ENCODE measurements at regions not wholly inside any gene's neighbourhood (a gene's known extent, or its start where the extent isn't known, plus 50 kb on each side); places are given as distances from the start of the nearest gene placed in this dataset.

DNA sequence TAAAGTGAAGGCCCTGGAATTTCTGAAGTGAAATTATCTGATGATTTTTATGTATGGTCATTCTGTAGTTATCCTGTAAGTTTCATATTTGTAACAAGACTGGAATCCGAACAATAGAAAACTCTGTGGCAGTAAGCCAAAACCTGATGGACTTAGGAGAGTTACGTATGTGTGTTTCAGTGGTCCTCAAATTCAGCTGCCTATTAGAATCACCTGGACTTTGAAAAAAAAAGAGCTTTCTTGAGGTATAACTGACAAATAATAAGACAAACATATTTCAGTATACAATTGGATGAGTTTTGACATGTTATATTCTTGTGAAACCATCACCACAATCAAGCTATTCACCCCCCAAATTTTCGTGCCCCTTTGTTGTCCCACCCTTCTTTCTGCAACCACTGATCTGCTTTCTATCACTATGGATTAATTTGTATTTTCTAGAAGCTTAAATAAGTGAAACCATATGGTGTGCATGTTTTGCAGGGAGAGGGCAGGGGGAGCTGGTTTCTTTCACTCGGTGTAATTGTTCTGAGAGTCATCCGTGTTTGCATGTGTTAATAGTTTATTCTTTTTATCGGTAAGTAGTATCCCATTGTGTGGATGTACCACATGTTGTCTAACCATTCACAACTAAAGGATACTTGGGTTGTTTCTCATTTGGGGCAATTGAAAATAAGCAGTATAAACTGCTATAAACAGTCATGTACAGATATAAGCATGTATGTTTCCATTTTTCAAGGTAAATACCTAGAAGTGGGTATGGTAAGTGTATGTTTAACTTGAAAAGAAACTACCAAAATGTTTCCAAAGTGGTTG lies 50.2 kb upstream of the EML4 start:
- H2AFZ ChIP-seq: no peak overlapping the region
- no peaks in the 10 kb centered on the region for H3K79me2 ChIP-seq
- 65% methylated on average over 6 of the region's 6 CpGs for WGBS (ENCODE audit: low lambda C conversion rate, missing lambda C conversion rate)
- TF ChIP-seq EZH2phosphoT487 (IDR thresholded peaks at IDR 0.05; ENCODE audit: low read depth, severe bottlenecking, unreplicated experiment) (no peak), EZH2 (IDR thresholded peaks at IDR 0.05; ENCODE audit: borderline replicate concordance) (no peak)
- TF ChIP-seq, protein P1, sequence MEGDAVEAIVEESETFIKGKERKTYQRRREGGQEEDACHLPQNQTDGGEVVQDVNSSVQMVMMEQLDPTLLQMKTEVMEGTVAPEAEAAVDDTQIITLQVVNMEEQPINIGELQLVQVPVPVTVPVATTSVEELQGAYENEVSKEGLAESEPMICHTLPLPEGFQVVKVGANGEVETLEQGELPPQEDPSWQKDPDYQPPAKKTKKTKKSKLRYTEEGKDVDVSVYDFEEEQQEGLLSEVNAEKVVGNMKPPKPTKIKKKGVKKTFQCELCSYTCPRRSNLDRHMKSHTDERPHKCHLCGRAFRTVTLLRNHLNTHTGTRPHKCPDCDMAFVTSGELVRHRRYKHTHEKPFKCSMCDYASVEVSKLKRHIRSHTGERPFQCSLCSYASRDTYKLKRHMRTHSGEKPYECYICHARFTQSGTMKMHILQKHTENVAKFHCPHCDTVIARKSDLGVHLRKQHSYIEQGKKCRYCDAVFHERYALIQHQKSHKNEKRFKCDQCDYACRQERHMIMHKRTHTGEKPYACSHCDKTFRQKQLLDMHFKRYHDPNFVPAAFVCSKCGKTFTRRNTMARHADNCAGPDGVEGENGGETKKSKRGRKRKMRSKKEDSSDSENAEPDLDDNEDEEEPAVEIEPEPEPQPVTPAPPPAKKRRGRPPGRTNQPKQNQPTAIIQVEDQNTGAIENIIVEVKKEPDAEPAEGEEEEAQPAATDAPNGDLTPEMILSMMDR (IDR thresholded peaks at IDR 0.05; ENCODE audit: poor library complexity): no peak
- H3K36me3 ChIP-seq (replicated peaks; ENCODE audit: insufficient read depth, low read depth): no peaks in the 10 kb centered on the region
- peaks cover 18% of the 10 kb centered on the region for H3K4me1 ChIP-seq (ENCODE audit: insufficient read depth)
- no peak for DNase-seq (ENCODE audit: low spot score)
- H3K4me2 ChIP-seq: no peak overlapping the region
- H4K20me1 ChIP-seq (ENCODE audit: insufficient read depth, poor library complexity, severe bottlenecking): no peaks in the 10 kb centered on the region
- no peak overlapping the region for H3K4me3 ChIP-seq
- H3K27ac ChIP-seq: peak overlapping the region; percentile 58
- H3K9me3 ChIP-seq (ENCODE audit: low read depth): no peaks in the 10 kb centered on the region
- H3K27me3 ChIP-seq: no peaks in the 10 kb centered on the region
- no peaks in the 10 kb centered on the region for H3K9me2 ChIP-seq (replicated peaks; ENCODE audit: insufficient read depth)

Data from hepatocyte (in vitro differentiated cells).